Endometrial microvascular endothelial cells (primary cell): ENCODE measurements at regions not wholly inside any gene's neighbourhood (a gene's known extent, or its start where the extent isn't known, plus 50 kb on each side); places are given as distances from the start of the nearest gene placed in this dataset.
"Not testable (repeated sequence)": the region's sequence is repeated elsewhere in the genome, so short reads cannot be mapped to it uniquely, and the experiment has no call there.

Experiments
- in situ Hi-C: cut with HindIII; loops from 2 replicates; pipeline ENCODE4 v1.10.0; 2017; ENCODE audit warnings: low sequenced_read_pairs, low pct_unique_long_range_greater_than_20kb; ENCODE audit errors: inconsistent ontology term

DNA sequence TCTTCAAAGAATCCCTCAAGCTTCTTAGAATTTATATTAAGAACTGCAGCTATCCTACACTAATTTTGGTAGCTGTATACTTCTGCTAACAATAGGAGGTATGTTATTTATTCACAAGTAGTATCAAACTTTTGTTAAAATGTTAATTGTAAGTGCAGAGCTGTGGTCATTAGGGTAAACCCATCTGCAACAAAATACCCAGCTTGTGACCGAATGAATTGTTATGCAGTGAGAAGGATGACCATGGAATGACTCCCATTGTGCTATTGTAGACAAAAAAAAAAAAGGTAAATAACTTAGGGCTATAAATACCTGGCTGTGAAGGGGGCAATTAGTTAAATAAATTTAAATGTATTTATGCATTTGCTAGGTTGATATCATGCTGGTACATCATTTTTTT is 186.1 kb downstream of the ADCYAP1 start:
- in situ Hi-C loops = no loop called here

- in situ Hi-C loops = no loop called here
Measured at GRCh38 chr18:1092228-1092627, 187.6 kb downstream of the ADCYAP1 start.

- in situ Hi-C loops = no loop called here
Measured at GRCh38 chr18:1094409-1094808, 189.7 kb downstream of the ADCYAP1 start.

DNA sequence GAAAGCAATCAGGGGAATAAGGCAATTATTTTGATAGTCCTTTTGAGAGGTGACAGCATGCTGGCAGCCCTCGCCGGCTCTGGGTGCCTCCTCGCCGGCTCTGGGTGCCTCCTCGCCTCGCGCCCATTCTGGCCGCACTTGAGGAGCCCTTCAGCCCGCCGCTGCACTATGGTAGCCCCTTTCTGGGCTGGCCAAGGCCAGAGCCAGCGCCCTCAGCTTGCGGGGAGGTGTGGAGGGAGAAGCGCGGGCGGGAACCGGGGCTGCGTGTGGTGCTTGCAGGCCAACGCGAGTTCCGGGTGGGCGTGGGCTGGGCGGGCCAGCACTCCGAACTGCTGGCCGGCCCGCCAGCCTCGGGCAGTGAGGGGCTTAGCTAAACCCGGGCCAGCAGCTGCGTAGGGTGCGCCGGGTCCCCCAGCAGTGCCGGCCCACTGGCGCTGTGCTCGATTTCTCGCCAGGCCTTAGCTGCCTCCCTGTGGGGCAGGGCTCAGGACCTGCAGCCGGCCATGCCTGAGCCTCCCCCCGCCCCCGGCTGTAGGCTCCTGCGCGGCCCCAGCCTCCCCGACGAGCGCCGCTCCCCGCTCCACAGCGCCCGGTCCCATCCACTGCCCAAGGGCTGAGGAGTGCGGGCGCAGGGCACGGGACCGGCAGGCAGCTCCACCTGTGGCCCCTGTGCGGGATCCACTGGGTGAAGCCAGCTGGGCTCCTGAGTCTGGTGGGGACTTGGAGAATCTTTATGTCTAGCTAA is 193.5 kb downstream of the ADCYAP1 start:
- in situ Hi-C loops = not testable (repeated sequence)

DNA sequence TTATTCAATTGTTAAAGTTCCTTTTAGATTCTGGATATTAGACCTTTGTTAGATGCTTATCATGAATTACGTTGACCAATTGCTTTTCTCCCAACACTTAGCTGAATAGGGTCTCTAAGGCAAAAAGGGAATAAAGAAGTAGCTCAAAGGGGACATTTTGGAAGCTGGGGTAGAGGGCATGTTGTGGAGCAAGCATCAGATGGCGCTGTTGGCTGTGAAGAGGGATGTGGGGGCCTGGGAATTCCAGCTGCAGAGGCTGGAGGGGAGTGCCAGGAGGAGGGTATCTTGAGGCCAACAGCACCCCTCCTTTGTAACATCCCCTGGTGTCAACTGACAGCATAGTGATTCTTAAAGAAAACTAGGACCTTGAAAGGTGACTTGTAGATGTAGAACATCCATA is 198.2 kb downstream of the ADCYAP1 start:
- in situ Hi-C loops = no loop called here

DNA sequence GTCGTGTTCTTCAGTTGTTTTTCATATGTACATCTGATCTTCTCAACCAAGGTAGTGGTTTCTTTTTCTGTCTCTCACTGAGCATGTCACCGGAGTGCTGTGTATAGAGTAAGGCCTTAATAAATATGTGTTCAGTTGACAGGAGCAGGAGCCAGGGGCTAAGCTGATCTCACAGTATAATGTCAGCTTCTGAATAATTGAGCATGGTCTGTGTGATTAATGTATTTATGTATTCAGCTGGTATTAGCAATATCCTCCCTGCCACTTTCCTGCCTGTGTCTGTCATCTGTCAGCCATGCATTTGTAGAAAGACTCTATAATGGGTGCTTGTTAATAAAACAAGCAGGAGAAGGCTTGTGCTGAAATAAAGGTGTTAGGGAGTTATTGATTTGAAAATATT is 198.9 kb downstream of the ADCYAP1 start:
- in situ Hi-C loops = no loop called here

- in situ Hi-C loops = no loop called here
Measured at GRCh38 chr18:1104181-1104881, 199.7 kb downstream of the ADCYAP1 start.

DNA sequence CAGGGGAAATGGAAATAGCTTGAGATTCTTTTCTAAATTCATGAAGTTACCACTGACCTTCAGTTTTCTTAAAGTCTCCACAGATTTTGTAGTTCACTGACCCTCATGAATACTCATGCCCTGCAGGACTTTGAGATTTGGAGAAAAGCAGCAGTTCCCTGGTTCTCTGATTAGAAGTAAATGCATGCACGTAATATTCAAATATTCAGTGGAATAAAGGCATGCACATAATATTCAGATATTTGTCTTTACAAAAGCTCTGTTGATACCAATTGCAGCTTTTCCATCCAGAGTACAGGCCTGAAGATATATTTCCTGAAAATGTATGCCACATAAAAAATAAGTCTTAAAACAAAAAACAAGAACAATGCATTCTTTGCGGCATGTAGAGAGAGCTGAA is 219.8 kb downstream of the ADCYAP1 start:
- in situ Hi-C loops = no loop called here

DNA sequence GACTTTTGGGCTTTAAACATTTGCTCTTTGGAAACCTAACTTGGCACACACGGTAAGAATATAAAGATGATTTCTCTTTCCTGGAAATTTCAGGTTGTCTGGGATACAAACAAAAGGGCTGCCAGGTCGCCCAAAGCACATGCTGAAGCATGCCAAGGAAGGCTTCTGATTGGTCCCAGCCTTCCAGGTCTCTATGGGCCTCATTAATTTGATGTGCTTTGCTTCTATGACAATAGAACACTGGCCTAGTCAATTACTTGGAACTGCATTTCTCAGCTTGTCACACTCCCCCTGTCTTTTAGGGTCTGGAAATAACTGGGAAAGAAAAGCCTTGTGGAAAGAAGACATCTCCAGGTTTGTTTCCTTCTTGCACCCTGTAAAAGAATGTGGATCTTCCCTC is 228.9 kb downstream of the ADCYAP1 start:
- in situ Hi-C loops = no loop called here

DNA sequence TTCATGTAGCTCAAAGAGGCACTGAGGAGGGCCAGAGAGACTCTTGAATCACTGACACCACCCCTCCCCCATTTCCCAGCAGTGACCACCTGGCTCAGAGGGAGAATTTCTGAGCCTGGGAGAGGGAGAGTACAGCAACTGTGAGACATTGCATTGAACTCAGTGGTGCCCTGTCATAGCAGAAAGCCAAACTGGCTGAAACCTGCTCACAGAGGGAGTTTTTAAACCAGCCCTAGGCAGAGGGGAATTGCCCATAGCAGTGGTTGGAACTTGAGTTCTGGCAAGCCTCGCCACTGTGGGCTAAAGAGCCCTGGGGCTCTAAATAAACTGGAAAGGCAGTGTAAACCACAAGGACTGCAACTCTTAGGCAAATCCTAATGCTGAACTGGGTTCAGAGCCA is 243.1 kb downstream of the ADCYAP1 start:
- in situ Hi-C loops = no loop called here

DNA sequence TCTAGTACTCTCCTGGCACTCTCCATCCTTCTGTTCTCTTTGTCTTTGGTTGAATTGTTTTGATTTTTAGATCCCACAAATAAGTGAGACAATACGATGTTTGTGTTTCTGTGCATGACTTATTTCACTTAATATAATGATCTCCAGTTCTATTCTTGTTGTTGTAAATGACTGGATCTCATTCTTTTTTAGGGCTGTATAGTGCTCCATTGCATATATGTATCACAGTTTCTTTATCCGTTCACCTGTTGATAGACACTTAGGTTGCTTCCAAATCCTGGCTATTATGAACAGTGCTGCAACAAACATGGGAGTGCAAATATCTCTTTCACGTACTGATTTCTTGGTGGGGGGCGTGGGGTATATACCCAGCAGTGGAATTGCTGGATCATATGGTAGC is 245.0 kb downstream of the ADCYAP1 start:
- in situ Hi-C loops = no loop called here

DNA sequence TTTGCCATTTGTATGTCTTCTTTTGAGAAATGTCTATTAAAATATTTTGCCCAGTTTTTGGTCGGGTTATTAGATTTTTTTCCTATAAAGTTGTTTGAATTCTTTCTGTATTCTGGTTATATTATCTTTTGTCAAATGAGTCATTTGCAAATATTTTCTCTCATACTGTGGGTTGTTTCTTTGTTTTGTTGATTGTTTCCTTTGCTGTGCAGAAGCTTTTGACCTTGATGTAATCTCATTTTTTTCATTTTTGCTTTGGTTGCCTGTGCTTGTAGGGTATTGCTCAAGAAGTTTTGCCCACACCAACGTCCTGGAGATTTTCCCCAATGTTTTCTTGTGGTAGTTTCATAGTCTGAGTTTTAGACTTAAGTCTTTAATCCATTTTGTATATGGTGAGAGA is 245.7 kb downstream of the ADCYAP1 start:
- in situ Hi-C loops = no loop called here

DNA sequence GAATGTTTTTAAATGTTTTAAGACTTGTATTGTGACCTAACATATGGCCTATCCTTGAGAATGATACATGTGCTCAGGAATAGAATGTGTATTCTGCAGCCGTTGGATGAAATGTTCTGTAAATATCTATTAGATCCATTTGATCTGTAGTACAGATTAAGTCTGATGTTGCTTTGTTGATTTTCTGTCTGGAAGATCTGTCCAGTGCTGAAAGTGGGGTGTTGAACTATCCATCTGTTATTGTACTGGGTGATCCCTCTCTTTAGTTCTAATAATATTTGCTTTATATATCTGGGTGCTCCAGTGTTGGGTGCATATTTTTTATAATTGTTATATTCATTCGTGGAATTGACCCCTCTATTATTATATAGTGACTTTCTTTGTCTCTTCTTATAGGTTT is 248.3 kb downstream of the ADCYAP1 start:
- in situ Hi-C loops = not testable (repeated sequence)

- in situ Hi-C loops = no loop called here
Measured at GRCh38 chr18:1173593-1173992, 268.9 kb downstream of the ADCYAP1 start.

GRCh38 chr18:1177232-1177631 is 272.6 kb downstream of the ADCYAP1 start:
- in situ Hi-C loops = no loop called here

DNA sequence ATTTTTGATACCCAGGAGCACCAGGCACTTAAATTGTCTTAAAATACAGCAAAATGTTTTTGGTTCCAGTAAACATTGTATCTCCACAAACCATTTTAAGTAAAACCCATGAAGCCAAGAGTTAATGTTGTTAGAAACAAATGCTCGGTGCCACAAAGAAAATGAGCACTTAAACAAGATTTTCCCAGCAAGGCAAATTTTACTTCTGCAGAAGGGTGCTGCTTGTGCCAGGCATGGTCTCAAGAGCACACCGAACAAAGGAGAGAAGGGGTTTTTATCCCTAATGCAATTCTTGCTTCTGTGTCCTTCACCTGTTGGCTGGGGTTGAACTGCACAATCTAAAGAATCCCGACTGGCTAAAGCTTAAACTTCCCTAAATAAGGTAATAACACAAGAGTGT is 286.7 kb downstream of the ADCYAP1 start:
- in situ Hi-C loops = no loop called here

GRCh38 chr18:1213126-1213525 is 308.5 kb downstream of the ADCYAP1 start:
- in situ Hi-C loops = no loop called here

- in situ Hi-C loops = no loop called here
Measured at GRCh38 chr18:1222880-1223279, 318.2 kb downstream of the ADCYAP1 start.

GRCh38 chr18:1227025-1227424 is 322.4 kb downstream of the ADCYAP1 start:
- in situ Hi-C loops = no loop called here

GRCh38 chr18:1229634-1230033 is 325.0 kb downstream of the ADCYAP1 start:
- in situ Hi-C loops = no loop called here

GRCh38 chr18:1232867-1233266 is 328.2 kb downstream of the ADCYAP1 start:
- in situ Hi-C loops = no loop called here
